ENCODE measurements at regions not wholly inside any gene's neighbourhood (a gene's known extent, or its start where the extent isn't known, plus 50 kb on each side); places are given as distances from the start of the nearest gene placed in this dataset.

GRCh38 chr3:34957677-34958076 is 681.6 kb upstream of the ARPP21 start:
- DNase-seq (ENCODE audit: low spot score), result no peak

- no peak for DNase-seq (ENCODE audit: low spot score)
Observed at GRCh38 chr3:34969513-34969912, 669.8 kb upstream of the ARPP21 start.

- no peak for DNase-seq (ENCODE audit: low spot score)
Observed at GRCh38 chr3:34972481-34972880, 666.8 kb upstream of the ARPP21 start.

DNA sequence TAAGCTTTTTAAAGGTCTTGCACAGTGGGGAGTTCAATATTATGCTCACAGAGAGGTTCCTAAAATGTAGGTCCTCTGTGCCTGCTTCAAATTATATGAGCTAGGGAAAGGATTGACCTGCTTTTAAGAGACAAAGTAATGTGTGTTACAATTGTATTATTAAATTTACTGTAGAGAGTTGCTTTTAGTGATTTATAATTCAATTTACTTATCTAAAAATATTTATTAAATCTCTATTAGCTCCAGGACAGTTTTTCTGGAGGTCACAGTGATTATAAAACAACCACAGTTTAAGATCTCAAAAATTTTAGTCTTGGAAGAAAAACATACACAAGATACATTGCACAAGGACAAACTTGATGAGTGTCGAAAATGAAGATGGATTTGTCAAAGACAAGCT is 665.7 kb upstream of the ARPP21 start:
- no peak for DNase-seq (ENCODE audit: low spot score)

DNA sequence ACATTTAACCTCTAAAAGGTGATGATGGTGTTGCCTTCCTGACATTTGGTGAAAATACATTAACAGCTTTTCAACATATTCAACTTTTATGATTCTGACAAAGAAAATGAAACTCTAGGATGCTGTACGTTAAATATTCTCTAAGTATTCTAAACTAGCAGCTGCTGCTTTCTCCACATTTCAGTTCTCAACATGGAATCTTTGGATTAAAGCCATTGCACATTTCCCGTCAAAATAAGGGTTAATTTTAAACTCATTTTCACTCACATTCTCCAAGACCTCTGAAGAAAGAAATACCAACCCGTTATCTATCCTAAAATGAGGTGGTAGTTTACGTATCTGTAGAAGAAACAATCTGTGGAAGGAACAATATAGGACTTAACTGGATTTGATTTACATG is 655.7 kb upstream of the ARPP21 start:
- no peak for DNase-seq (ENCODE audit: low spot score)

DNA sequence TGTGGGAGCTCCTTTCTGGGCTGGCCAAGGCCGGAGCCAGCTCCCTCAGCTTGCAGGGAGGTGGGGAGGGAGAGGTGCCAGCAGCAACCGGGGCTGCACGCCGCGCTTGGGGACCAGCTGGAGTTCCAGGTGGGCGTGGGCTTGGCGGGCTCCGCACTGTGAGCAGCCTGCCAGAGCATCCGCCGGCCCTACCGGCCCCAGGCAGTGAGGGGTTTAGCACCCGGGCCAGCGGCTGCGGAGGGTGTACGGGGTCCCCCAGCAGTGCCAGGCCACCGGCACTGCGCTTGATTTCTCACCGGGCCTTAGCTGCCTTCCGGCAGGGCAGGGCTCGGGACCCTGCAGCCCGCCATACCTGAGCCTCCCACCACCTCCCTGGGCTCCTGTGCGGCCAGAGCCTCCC is 651.0 kb upstream of the ARPP21 start:
- DNase-seq (ENCODE audit: low spot score), result no peak

DNA sequence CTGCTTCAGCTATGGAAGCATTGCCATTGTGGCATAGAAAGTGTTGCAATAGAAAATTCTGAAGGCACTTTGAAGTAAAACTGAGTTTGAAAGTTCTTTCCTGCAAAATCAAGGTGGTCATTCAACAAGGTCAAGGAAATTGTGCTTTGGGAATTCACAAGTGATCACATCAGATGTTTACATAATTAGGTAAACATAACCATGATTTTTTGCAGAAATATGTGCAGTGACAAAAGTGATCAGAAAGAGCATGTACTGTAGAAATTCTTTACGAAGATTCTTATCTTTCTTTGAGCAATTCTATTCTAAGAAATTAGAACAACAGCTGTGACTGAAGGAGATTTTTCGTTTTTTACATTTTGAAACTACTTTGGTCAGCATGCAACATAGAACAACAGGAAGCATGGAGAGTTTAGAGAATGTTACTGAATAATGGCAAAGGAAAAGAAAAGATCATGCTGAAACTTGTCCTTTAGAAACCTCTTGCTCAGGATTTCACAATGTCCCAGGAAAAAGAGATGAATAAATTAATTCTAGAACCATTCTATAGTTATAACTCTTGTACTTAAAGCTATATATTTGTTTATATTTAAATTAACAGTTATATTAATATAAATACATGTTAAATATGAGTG is 643.4 kb upstream of the ARPP21 start:
- no peak for DNase-seq (ENCODE audit: low spot score)

- no peak for DNase-seq (ENCODE audit: low spot score)
Observed at GRCh38 chr3:34998902-34999301, 640.4 kb upstream of the ARPP21 start.

DNA sequence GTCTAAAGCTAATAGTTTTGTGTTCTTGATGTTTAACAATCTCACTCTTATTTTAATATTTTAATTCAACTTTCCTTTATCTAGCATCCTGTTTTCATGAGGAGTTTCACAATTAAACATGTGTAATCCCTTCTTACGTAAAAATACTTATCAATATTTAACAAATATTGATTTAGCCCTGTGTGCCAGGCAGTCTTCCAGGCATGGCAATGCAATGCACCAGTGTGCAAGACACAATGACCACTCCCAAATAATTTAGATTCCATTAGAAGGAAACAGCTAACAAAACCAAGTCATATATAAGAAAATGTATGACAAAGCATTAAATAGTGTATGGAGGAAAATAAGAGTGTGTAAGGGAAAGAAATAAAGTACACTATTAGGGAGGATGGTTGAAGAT is 627.1 kb upstream of the ARPP21 start:
- no peak for DNase-seq (ENCODE audit: low spot score)

DNA sequence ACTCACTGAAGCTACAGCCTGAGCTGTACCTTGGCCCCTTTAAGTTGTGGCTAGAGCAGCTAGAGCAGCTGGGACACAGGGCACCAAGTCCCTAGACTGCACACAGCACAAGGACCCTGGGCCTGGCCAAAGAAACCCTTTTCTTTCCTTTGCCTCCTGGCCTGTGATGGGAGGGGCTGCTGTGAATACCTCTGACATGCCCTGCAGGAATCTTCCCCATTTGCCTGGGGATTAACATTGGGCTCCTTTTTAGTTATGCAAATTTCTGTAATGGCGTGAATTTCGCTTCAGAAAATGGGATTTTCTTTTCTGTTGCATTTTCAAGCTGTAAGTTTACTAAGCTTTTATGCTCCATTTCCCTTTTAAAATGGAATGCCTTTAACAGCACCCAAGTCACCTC is 611.2 kb upstream of the ARPP21 start:
- no peak for DNase-seq (ENCODE audit: low spot score)

GRCh38 chr3:35042210-35042991 is 596.9 kb upstream of the ARPP21 start:
- DNase-seq (ENCODE audit: low spot score), result no peak

DNA sequence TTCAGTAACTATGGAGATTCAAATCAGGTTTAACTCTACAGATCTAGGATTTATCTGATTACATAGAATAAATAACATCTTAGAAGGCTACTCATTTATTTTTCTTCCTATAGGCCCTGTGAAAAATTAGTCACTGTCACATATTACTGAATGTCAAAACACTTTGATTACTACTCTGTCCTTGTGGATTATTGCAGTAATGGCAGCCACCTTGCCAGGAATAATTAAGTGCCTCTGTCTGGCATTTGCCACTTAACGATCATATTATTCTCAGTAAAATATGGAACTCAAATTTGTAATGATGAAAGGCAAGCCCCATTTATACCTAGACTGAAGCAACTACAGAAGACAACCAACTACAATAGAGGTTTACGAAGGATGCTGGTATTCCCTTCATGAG is 596.3 kb upstream of the ARPP21 start:
- DNase-seq (ENCODE audit: low spot score), result no peak

GRCh38 chr3:35044190-35044589 is 595.1 kb upstream of the ARPP21 start:
- DNase-seq (ENCODE audit: low spot score), result no peak

DNA sequence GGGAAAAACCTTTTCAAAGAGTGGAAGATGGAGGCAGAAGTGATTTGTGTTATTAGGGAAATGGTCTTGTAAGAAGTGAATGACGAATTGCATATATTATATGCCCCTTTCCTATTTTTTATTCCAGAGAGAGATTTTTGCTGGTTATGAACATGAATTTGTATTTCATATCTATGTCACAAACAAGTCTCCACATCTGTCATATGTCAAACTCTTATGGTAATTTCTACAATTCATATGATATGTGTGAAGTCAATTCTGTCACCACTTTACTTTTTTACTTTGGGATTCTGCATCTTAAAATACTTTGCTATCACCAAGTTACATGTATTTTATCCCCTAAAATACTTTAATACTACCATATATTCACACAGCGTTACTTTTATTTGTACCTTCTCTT is 594.2 kb upstream of the ARPP21 start:
- no peak for DNase-seq (ENCODE audit: low spot score)

DNA sequence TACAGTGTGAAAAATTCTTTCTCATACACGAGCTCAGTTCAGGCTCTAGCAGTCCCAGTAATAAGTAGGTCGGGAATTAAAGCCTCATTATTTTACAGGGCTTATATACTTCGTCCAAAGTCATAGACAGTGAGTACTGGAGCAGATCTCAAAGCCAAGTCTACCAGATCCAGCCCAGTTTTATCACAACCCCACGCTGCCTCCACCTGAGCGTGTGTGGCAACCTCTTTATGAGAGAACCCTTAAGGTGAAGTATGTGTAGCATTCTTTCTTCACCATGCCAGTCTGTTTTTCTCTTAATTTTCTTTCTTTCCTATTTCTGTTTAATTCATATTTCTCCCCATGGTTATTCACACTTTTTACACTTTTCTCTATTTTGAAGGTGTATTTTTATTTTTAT is 574.6 kb upstream of the ARPP21 start:
- no peak for DNase-seq (ENCODE audit: low spot score)

DNA sequence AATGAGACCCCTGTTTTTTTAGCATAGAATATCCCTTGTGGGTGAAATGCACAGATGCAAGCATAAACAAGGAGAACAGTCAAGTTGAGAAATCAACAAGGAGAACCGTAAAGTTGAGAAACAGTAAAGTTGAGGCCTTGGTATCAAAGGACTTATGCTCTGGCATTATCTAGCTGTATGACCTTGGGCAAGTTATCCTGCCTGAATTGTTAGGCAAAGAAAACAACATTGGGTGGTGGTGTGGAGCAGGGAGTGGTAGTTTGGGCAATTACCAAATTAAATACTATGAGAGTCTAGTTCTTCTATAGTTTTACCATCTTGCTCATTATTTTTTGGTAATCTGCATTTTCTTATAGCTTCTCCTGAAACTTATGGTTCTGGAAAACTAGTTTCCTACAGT is 573.4 kb upstream of the ARPP21 start:
- DNase-seq (ENCODE audit: low spot score), result no peak

DNA sequence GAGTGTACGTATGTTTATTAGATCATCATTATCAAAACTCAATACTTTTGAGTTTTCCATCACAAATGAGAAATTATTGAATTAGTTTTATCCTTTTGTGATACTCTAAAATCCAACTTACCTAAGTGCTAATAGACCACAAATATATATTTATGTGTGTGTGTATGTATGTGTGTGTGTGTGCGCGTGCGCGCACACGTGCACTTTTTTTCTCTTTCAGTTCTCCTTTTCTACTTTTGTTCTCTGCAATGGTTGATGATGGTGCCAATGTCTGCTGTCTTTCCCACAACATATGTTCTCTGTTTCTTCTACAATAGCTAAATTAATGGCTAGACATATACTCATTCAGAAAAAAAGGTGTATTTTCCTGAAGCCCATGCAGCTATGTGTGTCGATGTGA is 571.6 kb upstream of the ARPP21 start:
- no peak for DNase-seq (ENCODE audit: low spot score)

DNA sequence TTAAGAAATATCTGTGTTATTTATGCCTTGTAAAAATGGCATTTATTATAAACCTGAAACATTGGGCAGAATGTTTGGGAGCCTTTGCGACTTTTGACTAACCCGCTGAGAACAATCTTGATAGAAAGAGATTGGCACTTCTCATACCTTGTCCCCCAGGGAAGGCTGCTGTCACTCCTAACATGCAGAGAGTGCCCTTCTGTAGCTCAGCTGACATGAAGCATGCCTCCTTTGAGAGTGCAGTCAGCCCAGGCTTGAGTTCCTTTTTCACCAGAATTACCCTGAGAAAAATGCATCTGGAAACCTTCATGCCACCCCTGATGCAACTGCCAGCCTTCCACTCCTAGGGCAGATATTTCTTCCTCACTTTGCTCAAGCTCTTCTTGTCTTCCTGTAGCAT is 569.2 kb upstream of the ARPP21 start:
- no peak for DNase-seq (ENCODE audit: low spot score)

DNA sequence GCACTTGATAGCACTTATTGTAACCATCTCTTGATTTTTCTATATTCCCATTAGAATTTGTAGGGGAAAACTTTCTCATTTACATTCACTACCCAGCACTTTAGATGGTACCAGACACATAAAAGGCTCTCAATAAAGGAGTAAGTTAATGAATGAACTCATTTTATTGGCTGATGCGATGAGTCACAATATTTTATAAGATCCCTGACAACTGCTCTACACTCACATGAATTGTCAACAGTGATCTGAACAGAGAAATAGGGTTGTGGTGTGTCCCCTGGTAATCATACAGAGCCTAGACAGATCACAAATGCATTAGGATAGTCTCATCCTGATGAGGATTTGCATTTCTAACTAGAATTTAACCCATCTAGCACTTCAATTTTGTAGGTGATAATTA is 567.6 kb upstream of the ARPP21 start:
- DNase-seq (ENCODE audit: low spot score), result no peak

GRCh38 chr3:35078780-35079179 is 560.5 kb upstream of the ARPP21 start:
- DNase-seq (ENCODE audit: low spot score), result no peak

DNA sequence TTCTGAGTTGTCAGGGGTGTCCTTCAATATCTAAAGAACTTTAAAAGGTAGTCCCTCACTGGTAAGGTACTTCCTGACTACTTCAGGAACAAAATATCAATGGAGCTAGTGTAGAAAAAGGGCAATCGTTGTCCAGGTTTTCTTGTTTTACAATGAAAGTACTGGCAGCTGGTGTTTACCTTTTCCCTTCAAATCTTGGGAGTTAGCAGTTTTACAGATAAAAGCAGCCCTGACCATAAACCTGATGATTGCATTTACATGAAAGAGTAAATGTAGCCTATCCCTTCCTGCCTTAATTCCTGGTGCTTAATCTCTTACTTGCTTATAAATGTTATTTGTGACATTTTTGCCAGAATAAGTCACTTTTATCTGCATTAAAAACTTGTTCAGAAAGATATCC is 559.9 kb upstream of the ARPP21 start:
- DNase-seq (ENCODE audit: low spot score), result no peak

GRCh38 chr3:35081899-35082298 is 557.4 kb upstream of the ARPP21 start:
- no peak for DNase-seq (ENCODE audit: low spot score)

GRCh38 chr3:35088943-35089342 is 550.4 kb upstream of the ARPP21 start:
- DNase-seq (ENCODE audit: low spot score), result no peak

DNA sequence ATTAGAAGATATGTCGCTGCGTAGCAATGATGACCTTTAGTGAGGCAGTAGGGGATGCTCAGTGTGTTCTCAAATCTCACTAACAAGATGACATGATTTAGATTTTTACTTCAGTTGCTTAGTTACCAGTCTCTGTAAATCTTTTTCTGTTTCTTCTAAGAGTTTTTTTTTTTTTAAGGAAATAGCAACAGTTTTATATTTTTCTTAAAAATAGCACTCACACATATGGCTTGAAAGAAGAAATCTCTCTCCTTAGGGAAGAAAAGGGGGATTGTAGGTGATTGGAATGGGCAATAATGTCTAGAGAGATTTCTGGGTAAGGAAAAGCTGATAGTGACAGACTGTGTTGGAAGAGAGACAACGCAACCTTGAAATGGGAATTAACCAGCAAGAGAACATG is 524.6 kb upstream of the ARPP21 start:
- DNase-seq (ENCODE audit: low spot score), result no peak

Measured in H4 (cell line).